Panc1 (cell line): ENCODE measurements at regions not wholly inside any gene's neighbourhood (a gene's known extent, or its start where the extent isn't known, plus 50 kb on each side); places are given as distances from the start of the nearest gene placed in this dataset.

Experiments used
- ATAC-seq: fragments of 200-7000 bp; cut with Tn5 transposase; 2 replicates; pipeline ENCODE4 v1.9.1; 2020; ENCODE audit warnings: mild to moderate bottlenecking, moderate library complexity
- BruUV-seq: library from RNA; stranded (reverse); fragments of 400-500 nt; replicated peaks from 2 replicates; lab custom pipeline; 2021; lab: Mats Ljungman, UMichigan
- CTCF ChIA-PET: fragments of 300-600 bp; sonication (Branson Sonifier 250); formaldehyde crosslinking; loops from one replicate; lab custom pipeline; 2022; ENCODE audit warnings: antibody characterized with exemption; lab: Charles Lee
- POLR2A ChIA-PET: fragments of 300-600 bp; sonication (Branson Sonifier 250); formaldehyde crosslinking; loops from one replicate; lab custom pipeline; 2022; ENCODE audit warnings: antibody characterized with exemption; lab: Charles Lee
- DNase-seq: peaks from one replicate; pipeline ENCODE4 v3.0.0-alpha.2; 2010; ENCODE audit warnings: low read depth, low spot score
- H3K27ac ChIP-seq: 2 replicates; pipeline ENCODE4 v1.5.1; 2011; ENCODE audit warnings: mild to moderate bottlenecking, low read length, inconsistent platforms
- H3K27me3 ChIP-seq: fragments of 200-500 bp; sonication (Bioruptor generic); 2 replicates; pipeline ENCODE4 v1.6.0; 2014; ENCODE audit warnings: low read length, inconsistent platforms; ENCODE audit not compliant: control insufficient read depth, insufficient read depth
- H3K36me3 ChIP-seq: fragments of 200-500 bp; sonication (Bioruptor generic); 2 replicates; pipeline ENCODE4 v1.5.1; 2014; ENCODE audit warnings: inconsistent platforms, mild to moderate bottlenecking, low read length, moderate library complexity; ENCODE audit not compliant: control insufficient read depth, insufficient read depth
- H3K4me1 ChIP-seq: 2 replicates; pipeline ENCODE4 v1.5.1; 2011; ENCODE audit warnings: inconsistent platforms, mild to moderate bottlenecking, low read length, moderate library complexity; ENCODE audit not compliant: control insufficient read depth, insufficient read depth
- H3K4me3 ChIP-seq, 2 experiments: 2 replicates each; pipeline ENCODE4 v1.5.1; 2011 to 2012; ENCODE audit warnings: low read depth in 2 of 2, low read length in 2 of 2, mild to moderate bottlenecking in 2 of 2, inconsistent platforms in 1 of 2, moderate library complexity in 1 of 2
- H3K9me3 ChIP-seq: fragments of 200-500 bp; sonication (Bioruptor generic); 2 replicates; pipeline ENCODE4 v1.5.1; 2014; ENCODE audit warnings: low read depth, mild to moderate bottlenecking, inconsistent platforms, low read length, moderate library complexity; ENCODE audit not compliant: control insufficient read depth, insufficient read depth
- CTCF ChIP-seq: fragments of 450-650 bp; IDR thresholded peaks from 2 replicates; pipeline ENCODE4 v1.5.1; 2017; ENCODE audit warnings: mild to moderate bottlenecking
- POLR2AphosphoS5 ChIP-seq: IDR thresholded peaks from 2 replicates; pipeline ENCODE4 v1.6.1; 2012; ENCODE audit warnings: mild to moderate bottlenecking, low read depth, low read length, moderate library complexity
- SIN3A ChIP-seq: IDR thresholded peaks from 2 replicates; pipeline ENCODE4 v1.6.1; 2012; ENCODE audit warnings: low read depth, mild to moderate bottlenecking, low read length, moderate library complexity, borderline replicate concordance; ENCODE audit not compliant: insufficient read depth
- TCF7L2 ChIP-seq: IDR thresholded peaks from 2 replicates; pipeline ENCODE4 v1.6.1; 2011; ENCODE audit warnings: mild to moderate bottlenecking, low read depth, low read length, inconsistent platforms
- in situ Hi-C: cut with HindIII; loops from 2 replicates; pipeline ENCODE4 v1.10.0; 2016; ENCODE audit warnings: low sequenced_read_pairs, low pct_unique_long_range_greater_than_20kb
- intact Hi-C: fragments of 100-400 bp; cut with micrococcal nuclease; formaldehyde crosslinking; loops from one replicate; pipeline ENCODE4 v1.10.0; 2022; ENCODE audit not compliant: unreplicated experiment
- TF ChIP-seq, protein P1 (sequence below), 2 experiments: IDR thresholded peaks; 2 replicates each; pipeline ENCODE4 v1.6.1; 2011 to 2012; ENCODE audit warnings: low read depth in 2 of 2, control low read depth in 1 of 2, low read length in 1 of 2, mild to moderate bottlenecking in 1 of 2, moderate library complexity in 1 of 2; ENCODE audit not compliant: insufficient read depth in 1 of 2

GRCh38 chr5:74056789-74057164, 430.8 kb downstream of the ARHGEF28 start:
- CTCF ChIA-PET = no interaction called here

DNA sequence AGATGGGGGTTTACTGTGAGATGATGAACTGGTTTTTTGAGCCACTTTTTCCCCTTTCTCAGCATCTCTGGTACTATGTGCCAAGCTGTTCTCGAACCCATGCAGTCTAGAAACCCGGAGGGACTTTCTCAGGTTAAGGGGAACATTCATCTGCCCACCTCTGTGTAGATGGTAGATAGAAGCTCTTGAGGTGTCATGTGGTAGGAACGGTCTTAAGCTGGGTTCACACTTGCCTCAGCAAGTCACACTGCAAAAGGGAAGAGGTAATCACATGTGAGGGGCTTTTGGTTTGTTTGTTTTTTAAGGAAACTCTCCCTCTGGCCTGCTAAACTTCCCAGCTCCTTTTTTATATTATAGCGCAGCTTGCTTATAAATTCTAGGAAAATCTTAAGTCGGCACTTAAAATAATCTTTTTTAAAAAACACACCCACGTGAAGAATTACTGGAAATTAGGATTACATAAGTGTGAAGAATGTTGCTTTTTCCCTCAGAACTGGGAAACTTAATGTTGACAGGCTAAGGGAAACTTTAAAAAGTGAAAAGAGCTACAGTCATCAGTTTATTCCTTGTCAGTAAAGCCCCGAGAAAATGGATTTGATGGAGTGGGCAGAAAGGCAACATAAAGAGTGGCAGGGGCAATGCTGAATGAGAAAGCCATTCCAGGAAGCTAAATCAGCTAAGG, 430.3 kb downstream of the ARHGEF28 start:
- no peaks in the 10 kb centered on the region for H3K9me3 ChIP-seq
- H3K27ac ChIP-seq = no peak overlapping the region
- BruUV-seq = no TSS peak
- 0 out of 2 replicates have a peak, but pooled peaks cover 2% of the 10 kb centered on the region for H3K27me3 ChIP-seq
- DNase-seq = no peak
- no peak overlapping the region for H3K4me3 ChIP-seq
- ChIA-PET CTCF (no interaction called here), POLR2A (interaction anchor here (0.5 to 0.7 kb wide), 4 partner anchors 57 to 183 kb away, joined by 3 to 6 read pairs (median 3); no protein-coding TSS in a partner anchor)
- intact Hi-C loops (no loop called here), in situ Hi-C loops (no loop called here)
- ATAC-seq = no peak
- no peaks in the 10 kb centered on the region for H3K36me3 ChIP-seq
- TF ChIP-seq, protein P1, sequence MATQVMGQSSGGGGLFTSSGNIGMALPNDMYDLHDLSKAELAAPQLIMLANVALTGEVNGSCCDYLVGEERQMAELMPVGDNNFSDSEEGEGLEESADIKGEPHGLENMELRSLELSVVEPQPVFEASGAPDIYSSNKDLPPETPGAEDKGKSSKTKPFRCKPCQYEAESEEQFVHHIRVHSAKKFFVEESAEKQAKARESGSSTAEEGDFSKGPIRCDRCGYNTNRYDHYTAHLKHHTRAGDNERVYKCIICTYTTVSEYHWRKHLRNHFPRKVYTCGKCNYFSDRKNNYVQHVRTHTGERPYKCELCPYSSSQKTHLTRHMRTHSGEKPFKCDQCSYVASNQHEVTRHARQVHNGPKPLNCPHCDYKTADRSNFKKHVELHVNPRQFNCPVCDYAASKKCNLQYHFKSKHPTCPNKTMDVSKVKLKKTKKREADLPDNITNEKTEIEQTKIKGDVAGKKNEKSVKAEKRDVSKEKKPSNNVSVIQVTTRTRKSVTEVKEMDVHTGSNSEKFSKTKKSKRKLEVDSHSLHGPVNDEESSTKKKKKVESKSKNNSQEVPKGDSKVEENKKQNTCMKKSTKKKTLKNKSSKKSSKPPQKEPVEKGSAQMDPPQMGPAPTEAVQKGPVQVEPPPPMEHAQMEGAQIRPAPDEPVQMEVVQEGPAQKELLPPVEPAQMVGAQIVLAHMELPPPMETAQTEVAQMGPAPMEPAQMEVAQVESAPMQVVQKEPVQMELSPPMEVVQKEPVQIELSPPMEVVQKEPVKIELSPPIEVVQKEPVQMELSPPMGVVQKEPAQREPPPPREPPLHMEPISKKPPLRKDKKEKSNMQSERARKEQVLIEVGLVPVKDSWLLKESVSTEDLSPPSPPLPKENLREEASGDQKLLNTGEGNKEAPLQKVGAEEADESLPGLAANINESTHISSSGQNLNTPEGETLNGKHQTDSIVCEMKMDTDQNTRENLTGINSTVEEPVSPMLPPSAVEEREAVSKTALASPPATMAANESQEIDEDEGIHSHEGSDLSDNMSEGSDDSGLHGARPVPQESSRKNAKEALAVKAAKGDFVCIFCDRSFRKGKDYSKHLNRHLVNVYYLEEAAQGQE (IDR thresholded peaks at IDR 0.05; ENCODE audit: insufficient read depth in 1 of 2, low read depth in 2 of 2, low read length in 1 of 2) = no peak
- TF ChIP-seq POLR2AphosphoS5 = no peak
- no peak for TF ChIP-seq CTCF
- TF ChIP-seq SIN3A = no peak
- no peak for TF ChIP-seq TCF7L2
- H3K4me1 ChIP-seq = no peaks in the 10 kb centered on the region

More at GRCh38 chr5:74056789-74057164, 430.8 kb downstream of the ARHGEF28 start:
- POLR2A ChIA-PET = interaction anchor here (0.6 kb wide), 1 partner anchor 58 kb away, joined by 3 read pairs; no protein-coding TSS in a partner anchor
- Histone ChIP-seq H3K27me3 (0 out of 2 replicates have a peak, but pooled peaks cover under 1% of the 10 kb centered on the region), H3K9me3 (no peaks in the 10 kb centered on the region), H3K4me1 (no peaks in the 10 kb centered on the region), H3K36me3 (no peaks in the 10 kb centered on the region), H3K27ac (no peak overlapping the region), H3K4me3 (no peak overlapping the region)
- no peak for DNase-seq
- no TSS peak for BruUV-seq
- in situ Hi-C loops (no loop called here), intact Hi-C loops (no loop called here)
- peak; percentile 78; the same call in 1 of the 2 replicates for ATAC-seq
- TF ChIP-seq CTCF = peak; percentile 63
- TF ChIP-seq, protein P1 (IDR thresholded peaks at IDR 0.05; ENCODE audit: insufficient read depth in 1 of 2, low read depth in 2 of 2, low read length in 1 of 2) = no peak
